SIG-M5 treated with dmso at 0.1 percent for 504 hours (cell line): ENCODE measurements at regions not wholly inside any gene's neighbourhood (a gene's known extent, or its start where the extent isn't known, plus 50 kb on each side); places are given as distances from the start of the nearest gene placed in this dataset.
"Not testable (repeated sequence)": the region's sequence is repeated elsewhere in the genome, so short reads cannot be mapped to it uniquely, and the experiment has no call there.

Experiments
- DNase-seq: peaks from one replicate; lab custom pipeline; 2025; ENCODE audit not compliant: unreplicated experiment; lab: John Stamatoyannopoulos, UW

GRCh38 chr13:111610081-111610480 lies 289.6 kb downstream of the TEX29 start:
- no peak for DNase-seq

- DNase-seq = no peak
Measured at GRCh38 chr13:111610879-111611278, 290.4 kb downstream of the TEX29 start.

GRCh38 chr13:111611651-111612050 lies 291.2 kb downstream of the TEX29 start:
- no peak for DNase-seq

- DNase-seq = no peak
Measured at GRCh38 chr13:111612886-111613285, 292.4 kb downstream of the TEX29 start.

GRCh38 chr13:111614009-111614408 lies 293.6 kb downstream of the TEX29 start:
- DNase-seq = no peak

GRCh38 chr13:111614613-111615012 lies 294.2 kb downstream of the TEX29 start:
- DNase-seq = no peak

GRCh38 chr13:111616203-111616602 lies 295.8 kb downstream of the TEX29 start:
- no peak for DNase-seq

- DNase-seq = no peak
Measured at GRCh38 chr13:111620166-111620565, 299.7 kb downstream of the TEX29 start.

GRCh38 chr13:111620586-111620985 lies 300.1 kb downstream of the TEX29 start:
- DNase-seq = no peak

- no peak for DNase-seq
Measured at GRCh38 chr13:111621164-111621563, 300.7 kb downstream of the TEX29 start.

GRCh38 chr13:111622051-111622531 lies 301.6 kb downstream of the TEX29 start:
- no peak for DNase-seq

GRCh38 chr13:111623208-111623607 lies 302.8 kb downstream of the TEX29 start:
- no peak for DNase-seq

- DNase-seq = no peak
Measured at GRCh38 chr13:111623743-111624505, 303.5 kb downstream of the TEX29 start.

- DNase-seq = no peak
Measured at GRCh38 chr13:111625526-111626315, 305.3 kb downstream of the TEX29 start.

- DNase-seq = no peak
Measured at GRCh38 chr13:111626371-111627305, 306.2 kb downstream of the TEX29 start.

- no peak for DNase-seq
Measured at GRCh38 chr13:111627596-111627995, 307.2 kb downstream of the TEX29 start.

- no peak for DNase-seq
Measured at GRCh38 chr13:111629016-111629415, 308.6 kb downstream of the TEX29 start.

GRCh38 chr13:111629457-111629856 lies 309.0 kb downstream of the TEX29 start:
- no peak for DNase-seq

GRCh38 chr13:111629926-111630325 lies 309.5 kb downstream of the TEX29 start:
- DNase-seq = no peak

GRCh38 chr13:111630406-111630805 lies 310.0 kb downstream of the TEX29 start:
- DNase-seq = no peak

- not testable (repeated sequence) for DNase-seq
Measured at GRCh38 chr13:111631271-111631670, 310.8 kb downstream of the TEX29 start.
